Embryonic facial prominence (tissue), 1 donor: ENCODE measurements at regions not wholly inside any gene's neighbourhood (a gene's known extent, or its start where the extent isn't known, plus 50 kb on each side); places are given as distances from the start of the nearest gene placed in this dataset.
"Not testable (repeated sequence)": the region's sequence is repeated elsewhere in the genome, so short reads cannot be mapped to it uniquely, and the experiment has no call there.

Experiments used
- DNase-seq: peaks from one replicate; pipeline ENCODE4 v3.0.0-alpha.2; 2016; ENCODE audit errors: extremely low spot score

- no peak for DNase-seq
Measured at GRCh38 chr14:65153101-65153500, 50.8 kb upstream of the MAX start.

DNA sequence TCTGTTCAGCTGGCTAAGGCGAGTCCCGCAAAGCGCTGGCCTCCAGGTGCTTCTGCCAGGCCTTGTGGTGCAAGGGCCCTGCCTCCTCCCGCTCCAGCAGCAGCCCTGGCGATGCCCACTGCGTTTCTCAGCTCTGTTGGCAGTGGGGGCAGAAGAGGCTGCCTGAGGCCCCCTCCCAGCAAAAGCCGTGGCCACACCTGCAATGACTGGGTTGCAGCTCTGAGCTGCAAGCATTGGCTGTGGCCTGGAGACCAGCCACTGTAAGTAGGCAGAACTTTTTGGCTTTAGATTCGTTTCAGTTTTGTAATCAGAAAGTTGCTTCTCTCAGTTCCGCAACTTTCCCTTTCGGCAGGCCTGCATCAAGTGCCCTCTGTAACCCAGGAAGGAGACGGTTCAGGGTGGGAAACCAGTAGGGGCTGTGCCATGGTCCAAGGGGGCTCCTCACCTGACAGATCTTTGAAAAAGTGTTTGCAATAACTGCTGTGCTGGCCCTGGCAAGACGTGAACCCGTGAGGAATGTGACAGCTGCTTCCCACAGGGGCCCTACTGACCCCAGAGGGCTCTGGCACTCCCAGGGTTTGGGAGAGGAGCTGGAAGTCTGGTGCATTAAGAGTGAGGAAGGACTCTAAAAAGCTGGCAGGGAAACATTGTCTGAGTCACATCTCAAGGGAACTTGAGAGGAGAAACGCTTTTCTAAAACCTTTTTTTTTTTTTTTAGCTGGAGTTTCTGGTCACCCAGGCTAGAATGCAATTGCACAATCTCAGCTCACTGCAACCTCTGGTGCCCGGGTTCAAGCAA lies 54.5 kb upstream of the MAX start:
- DNase-seq = no peak

DNA sequence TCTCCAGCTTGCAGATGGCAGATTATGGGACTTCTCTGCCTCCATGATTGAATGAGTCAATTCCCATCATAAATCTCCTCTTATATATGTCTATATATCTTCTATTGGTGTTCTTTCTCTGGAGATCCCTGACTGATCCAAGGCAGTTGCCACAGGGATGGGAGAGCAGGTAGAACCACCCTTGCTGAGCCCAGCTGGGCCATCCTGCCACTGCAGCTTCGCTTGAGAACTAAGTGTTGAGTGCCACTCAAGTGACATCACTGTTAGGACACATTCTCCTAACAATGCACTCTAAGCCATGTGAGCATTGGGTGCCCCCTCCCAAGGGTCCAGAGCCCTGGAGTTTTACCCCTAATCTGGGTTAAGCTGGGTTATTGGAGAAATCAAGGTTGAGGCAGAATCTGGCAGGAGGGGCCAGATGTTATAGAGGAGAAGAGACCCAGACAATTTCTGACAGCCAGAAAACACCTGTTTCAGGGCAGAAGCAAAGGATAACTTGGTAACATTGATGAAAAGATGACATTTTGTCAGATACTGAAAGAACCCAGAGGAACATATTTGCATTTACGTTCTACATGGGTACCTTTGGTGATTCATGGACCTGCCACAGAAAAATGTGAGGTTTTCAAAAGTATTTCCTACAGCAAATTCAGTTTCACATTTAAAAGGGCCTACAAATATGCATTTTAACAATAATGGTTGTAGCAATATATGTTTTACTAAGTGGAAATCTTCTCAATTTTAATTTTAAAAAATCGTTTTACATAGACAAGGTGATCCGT lies 57.2 kb upstream of the MAX start:
- no peak for DNase-seq

GRCh38 chr14:65160091-65160490 lies 57.8 kb upstream of the MAX start:
- DNase-seq = no peak

DNA sequence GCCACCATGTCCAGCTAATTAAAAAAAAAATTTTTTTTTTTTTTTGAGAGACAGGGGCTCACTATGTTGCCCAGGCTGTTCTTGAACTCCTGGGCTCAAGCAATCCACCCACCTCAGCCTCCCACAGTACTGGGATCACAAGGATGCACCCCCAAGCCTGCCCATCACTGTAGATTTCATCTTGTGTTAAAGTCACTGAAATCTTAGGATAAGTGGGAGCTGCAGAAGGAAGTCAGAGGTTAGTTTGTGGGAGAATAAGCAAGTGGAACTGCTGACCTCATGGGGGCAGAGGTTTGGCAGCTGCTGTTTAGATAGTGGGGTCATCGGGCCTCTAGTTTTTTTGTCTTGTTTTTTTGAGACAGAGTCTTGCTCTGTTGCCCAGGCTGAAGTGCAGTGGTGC lies 59.7 kb upstream of the MAX start:
- DNase-seq = no peak

DNA sequence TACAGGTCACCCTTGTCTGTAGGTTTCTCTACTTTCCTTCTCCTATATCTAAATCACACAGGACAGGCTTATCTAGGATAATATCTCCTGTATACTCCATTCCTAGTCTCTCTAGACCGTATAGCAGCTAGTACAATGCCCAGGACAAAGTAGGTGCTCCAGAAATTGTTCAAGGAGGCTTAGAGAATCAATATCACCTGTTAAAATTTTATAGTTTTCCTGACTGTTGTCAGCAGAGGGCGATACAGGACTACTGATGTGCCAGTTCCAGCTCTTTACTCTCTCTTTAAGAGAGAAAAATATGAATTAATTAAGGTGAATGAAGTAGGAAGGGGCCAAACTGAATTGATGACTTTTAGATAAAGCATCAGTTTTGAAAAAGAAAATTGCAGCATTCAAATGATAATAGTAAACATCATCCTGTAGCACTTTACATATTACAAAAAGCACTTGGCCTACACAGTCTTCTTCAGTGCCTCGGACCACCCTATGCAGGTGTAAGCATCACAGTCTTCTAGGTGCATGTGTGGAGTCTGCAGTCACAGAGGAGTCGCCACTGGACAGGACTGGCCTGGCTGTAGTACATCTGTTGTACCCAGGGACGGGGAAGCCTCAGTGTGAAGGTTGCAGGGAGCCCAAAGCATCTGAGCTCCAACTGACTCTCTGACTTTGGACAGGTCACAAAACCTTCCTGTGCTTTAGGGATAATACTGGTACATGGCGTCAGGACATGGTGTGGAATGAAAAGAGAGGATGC lies 61.9 kb upstream of the MAX start:
- DNase-seq = no peak

DNA sequence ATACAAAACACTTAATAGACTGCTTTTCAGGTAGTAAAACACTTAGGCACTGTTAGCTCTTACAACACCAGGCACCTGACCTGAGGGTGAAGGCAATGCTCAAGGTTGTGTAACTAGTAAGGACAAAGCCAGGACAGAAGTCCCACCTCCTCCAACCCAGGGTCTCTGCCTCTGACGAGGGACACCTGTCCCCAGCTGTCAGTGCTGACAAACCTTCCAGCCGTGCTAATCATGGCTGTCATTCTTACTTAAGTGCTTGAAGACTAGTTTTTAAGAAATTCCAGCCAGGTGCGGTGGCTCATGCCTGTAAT lies 62.5 kb upstream of the MAX start:
- no peak for DNase-seq

DNA sequence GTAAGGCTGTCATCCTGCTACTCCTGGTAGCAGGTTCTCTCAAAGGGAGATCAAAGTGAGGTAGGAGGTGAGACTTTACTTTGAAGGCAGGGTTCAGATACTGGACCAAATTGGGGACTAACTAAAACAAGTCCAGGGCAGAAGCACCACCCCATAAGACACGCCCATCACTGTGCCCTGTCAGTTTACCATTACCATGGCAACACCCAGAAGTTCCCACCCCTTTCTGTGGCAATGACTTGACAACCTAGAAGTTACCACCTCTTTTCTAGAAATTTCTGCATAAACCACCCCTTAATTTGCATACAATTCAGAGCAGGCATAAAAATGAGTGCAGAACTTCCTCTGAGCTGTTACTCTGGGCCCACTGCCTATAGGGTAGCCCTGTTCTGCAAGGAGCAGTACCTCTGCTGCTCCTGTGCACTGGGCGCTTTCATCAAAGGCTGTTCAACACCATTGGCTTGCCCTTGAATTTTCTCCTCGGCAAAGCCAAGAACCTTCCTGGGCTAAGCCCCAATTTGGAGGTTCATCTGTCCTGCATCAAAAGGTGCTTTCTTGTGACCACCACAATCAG lies 64.8 kb upstream of the MAX start:
- no peak for DNase-seq

GRCh38 chr14:65168840-65169239 lies 66.5 kb upstream of the MAX start:
- DNase-seq = no peak

DNA sequence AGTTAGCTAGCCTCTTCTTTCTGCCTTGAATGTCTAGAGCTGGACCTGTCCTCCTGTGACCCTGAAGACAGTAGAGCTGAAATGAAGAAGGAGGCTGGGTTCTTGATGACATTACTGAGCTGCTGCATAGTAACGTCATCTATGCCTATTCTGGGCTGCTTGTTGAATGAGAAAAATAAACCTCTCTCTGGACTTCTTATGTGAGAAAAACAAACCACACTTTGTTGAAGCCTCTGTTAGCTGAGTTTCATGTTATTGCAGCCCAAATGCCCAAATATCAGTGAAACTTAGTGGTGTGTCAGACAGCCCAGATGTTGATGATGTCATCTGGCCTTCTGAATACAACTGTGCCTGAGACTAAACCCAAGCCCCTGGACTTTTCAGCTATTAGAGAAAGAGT lies 67.0 kb upstream of the MAX start:
- DNase-seq = no peak

- DNase-seq = no peak
Measured at GRCh38 chr14:65170318-65170717, 68.0 kb upstream of the MAX start.

- DNase-seq = peak; percentile 49
Measured at GRCh38 chr14:65170768-65171507, 68.6 kb upstream of the MAX start.

GRCh38 chr14:65173973-65174693 lies 71.8 kb upstream of the MAX start:
- no peak for DNase-seq

- no peak for DNase-seq
Measured at GRCh38 chr14:65174783-65175182, 72.5 kb upstream of the MAX start.

GRCh38 chr14:65177551-65177950 lies 75.2 kb upstream of the MAX start:
- no peak for DNase-seq

DNA sequence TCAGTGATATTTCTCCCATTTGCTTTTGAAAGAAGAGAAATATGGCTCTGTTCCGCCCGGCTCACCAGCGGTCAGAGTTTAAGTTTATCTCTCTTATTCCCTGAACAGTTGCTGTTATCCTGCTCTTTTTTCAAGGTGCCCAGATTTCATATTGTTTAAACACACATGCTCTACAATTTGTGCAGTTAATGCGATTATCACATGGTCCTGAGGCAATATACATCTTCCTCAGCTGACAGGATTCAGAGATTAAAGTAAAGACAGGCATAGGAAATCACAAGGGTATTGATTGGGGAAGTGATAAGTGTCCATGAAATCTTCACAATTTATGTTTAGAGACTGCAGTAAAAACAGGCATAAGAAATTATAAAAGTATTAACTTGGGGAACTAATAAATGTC lies 76.9 kb upstream of the MAX start:
- DNase-seq = not testable (repeated sequence)

DNA sequence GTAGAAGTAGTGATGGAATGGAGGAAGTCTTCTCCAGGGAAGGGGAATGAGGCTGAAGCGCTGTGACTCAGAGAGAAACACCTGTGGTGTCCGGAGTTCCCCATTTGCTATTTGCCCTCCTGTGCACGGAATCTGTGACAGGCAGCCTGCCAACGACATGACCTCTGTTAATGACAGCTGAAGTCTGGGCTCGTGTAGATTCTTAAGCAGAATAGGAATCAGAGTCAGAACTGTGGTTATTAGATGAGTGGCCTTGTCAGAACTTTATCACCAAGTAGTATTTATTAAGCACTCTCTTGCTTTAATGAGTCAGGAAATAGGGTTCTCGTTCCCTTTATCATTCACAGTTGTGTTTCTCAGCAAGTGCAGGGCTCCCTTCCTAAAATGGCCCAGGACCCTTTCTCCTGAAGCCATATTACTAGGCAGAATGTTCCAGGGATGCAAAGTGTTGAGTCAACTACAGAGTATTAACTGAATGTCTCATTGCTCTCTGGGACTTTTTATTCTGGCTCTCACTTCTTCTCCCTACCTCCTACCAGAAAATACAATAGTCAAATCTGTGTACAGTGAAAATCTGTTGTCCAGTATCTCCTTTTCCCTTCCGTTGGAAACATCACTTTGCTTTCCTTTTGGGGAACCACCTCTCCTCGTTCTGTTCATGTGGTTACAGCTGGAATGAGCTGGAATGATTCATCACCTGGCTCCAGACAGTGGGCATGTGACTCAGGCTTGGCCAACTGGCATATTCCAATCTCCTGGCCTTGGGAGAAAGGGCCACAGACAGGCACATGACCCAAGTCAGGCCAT lies 77.8 kb upstream of the MAX start:
- no peak for DNase-seq

DNA sequence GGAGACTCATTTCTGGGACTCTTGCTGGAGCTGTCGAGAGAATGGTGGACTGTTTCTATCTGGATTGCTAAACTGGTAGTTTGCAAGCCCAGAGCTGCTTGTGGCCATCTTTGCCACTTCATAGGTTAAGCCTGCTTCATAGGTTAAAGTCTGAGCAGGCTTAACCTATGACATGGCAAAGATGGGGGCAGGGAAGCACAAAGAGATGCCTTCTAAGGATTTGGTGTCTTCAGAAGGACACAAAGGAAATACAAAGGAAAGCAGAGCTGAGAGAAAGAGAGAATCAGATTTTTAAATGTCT lies 78.4 kb upstream of the MAX start:
- DNase-seq = no peak

GRCh38 chr14:65184032-65184764 lies 81.9 kb upstream of the MAX start:
- DNase-seq = no peak

DNA sequence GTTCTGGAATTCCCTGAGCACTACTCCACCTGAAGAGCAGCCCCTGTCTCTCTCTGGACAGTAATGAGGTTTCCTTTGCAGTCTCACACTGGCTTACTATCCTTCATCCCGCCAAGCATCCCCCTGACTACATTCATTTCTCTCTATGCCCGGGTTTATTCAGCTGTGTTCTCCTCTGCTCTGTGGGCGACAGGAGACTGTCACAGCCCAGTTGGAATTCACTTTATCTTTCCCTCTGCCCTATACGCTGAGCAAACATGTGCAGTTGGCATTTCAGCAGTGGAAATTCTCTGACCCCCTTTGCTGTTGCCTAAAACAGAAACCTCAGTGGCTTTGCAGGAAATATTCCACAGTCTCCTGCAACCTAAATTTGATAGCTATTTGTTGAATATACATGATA lies 83.5 kb upstream of the MAX start:
- DNase-seq = no peak
